Neural cell (in vitro differentiated cells): ENCODE measurements at regions not wholly inside any gene's neighbourhood (a gene's known extent, or its start where the extent isn't known, plus 50 kb on each side); places are given as distances from the start of the nearest gene placed in this dataset.

Source experiments
- H2AFZ ChIP-seq: fragments of 200-600, 300-800 bp; sonication (generic), shearing (Covaris generic); 2 replicates; pipeline ENCODE4 v1.6.0; 2014; ENCODE audit warnings: low read depth, mild to moderate bottlenecking, antibody characterized with exemption, low read length, moderate library complexity
- H3F3A ChIP-seq: fragments of 200-600 bp; shearing (Covaris generic); 2 replicates; pipeline ENCODE4 v1.6.1; 2016; ENCODE audit warnings: mild to moderate bottlenecking, moderate library complexity, mixed read lengths, antibody characterized with exemption, low read length; ENCODE audit not compliant: insufficient read depth, poor library complexity, severe bottlenecking
- H3K27ac ChIP-seq: fragments of 200-600, 300-800 bp; sonication (generic), shearing (Covaris generic); 2 replicates; pipeline ENCODE4 v1.5.1; 2014; ENCODE audit warnings: mild to moderate bottlenecking, low read length, moderate library complexity
- H3K27me3 ChIP-seq: fragments of 300-800, 200-600 bp; sonication (generic), shearing (Covaris generic); 2 replicates; pipeline ENCODE4 v1.6.0; 2014; ENCODE audit warnings: mild to moderate bottlenecking, low read depth, low read length, moderate library complexity; ENCODE audit not compliant: insufficient read depth
- H3K36me3 ChIP-seq: fragments of 300-800, 200-600 bp; sonication (generic), shearing (Covaris generic); 2 replicates; pipeline ENCODE4 v1.5.1; 2014; ENCODE audit warnings: mild to moderate bottlenecking, antibody characterized with exemption, low read length, moderate library complexity; ENCODE audit not compliant: insufficient read depth
- H3K4me2 ChIP-seq: fragments of 300-800, 200-600 bp; sonication (generic), shearing (Covaris generic); 2 replicates; pipeline ENCODE4 v1.6.0; 2014; ENCODE audit warnings: mild to moderate bottlenecking, low read length
- H3K4me3 ChIP-seq: fragments of 300-800, 200-600 bp; sonication (generic), shearing (Covaris generic); 2 replicates; pipeline ENCODE4 v1.5.1; 2014; ENCODE audit warnings: mild to moderate bottlenecking, low read length, moderate library complexity
- H3K79me2 ChIP-seq: fragments of 200-600 bp; shearing (Covaris generic); replicated peaks from 2 replicates; pipeline ENCODE4 v1.6.0; 2014; ENCODE audit warnings: mild to moderate bottlenecking, low read length, moderate library complexity; ENCODE audit not compliant: insufficient read depth
- H3K9ac ChIP-seq: fragments of 300-800, 200-600 bp; sonication (generic), shearing (Covaris generic); 2 replicates; pipeline ENCODE4 v1.6.1; 2016; ENCODE audit warnings: mild to moderate bottlenecking, low read length, mixed read lengths
- H3K9me2 ChIP-seq: fragments of 200-600 bp; shearing (Covaris generic); 2 replicates; pipeline ENCODE4 v1.6.1; 2016; ENCODE audit warnings: mild to moderate bottlenecking, low read length, mixed read lengths; ENCODE audit not compliant: insufficient read depth
- H3K9me3 ChIP-seq: fragments of 200-600, 300-800 bp; sonication (generic), shearing (Covaris generic); 2 replicates; pipeline ENCODE4 v1.6.1; 2016; ENCODE audit warnings: mild to moderate bottlenecking, mixed run types, low read length, moderate library complexity, mixed read lengths
- H4K20me1 ChIP-seq: fragments of 200-600 bp; shearing (Covaris generic); 2 replicates; pipeline ENCODE4 v1.6.1; 2016; ENCODE audit warnings: mild to moderate bottlenecking, mixed run types; ENCODE audit not compliant: insufficient read depth
- CTCF ChIP-seq: fragments of 450-650 bp; IDR thresholded peaks from 2 replicates; pipeline ENCODE4 v1.5.1; 2014; ENCODE audit warnings: antibody characterized with exemption, mild to moderate bottlenecking, moderate library complexity; ENCODE audit not compliant: poor library complexity, severe bottlenecking
- EP300 ChIP-seq: fragments of 450-650 bp; conservative IDR thresholded peaks from 2 replicates; pipeline ENCODE4 v1.6.1; 2014; ENCODE audit warnings: antibody characterized with exemption, mild to moderate bottlenecking, moderate library complexity; ENCODE audit not compliant: poor library complexity, severe bottlenecking
- EZH2 ChIP-seq: fragments of 200-600, 300-800 bp; shearing (Covaris generic), sonication (generic); IDR thresholded peaks from 2 replicates; pipeline ENCODE4 v1.6.1; 2014; ENCODE audit warnings: antibody characterized with exemption, low read length, borderline replicate concordance, mild to moderate bottlenecking; ENCODE audit not compliant: insufficient read depth, poor library complexity, severe bottlenecking
- MXI1 ChIP-seq: fragments of 450-650 bp; conservative IDR thresholded peaks from 2 replicates; pipeline ENCODE4 v1.6.1; 2014; ENCODE audit warnings: antibody characterized with exemption, mild to moderate bottlenecking; ENCODE audit not compliant: poor library complexity, severe bottlenecking
- POLR2AphosphoS5 ChIP-seq: IDR thresholded peaks from 2 replicates; pipeline ENCODE4 v1.6.1; 2012
- RAD21 ChIP-seq: fragments of 450-650 bp; conservative IDR thresholded peaks from 2 replicates; pipeline ENCODE4 v1.6.1; 2014; ENCODE audit warnings: antibody characterized with exemption, mild to moderate bottlenecking, moderate library complexity
- REST ChIP-seq: IDR thresholded peaks from 2 replicates; pipeline ENCODE4 v1.6.1; 2012; ENCODE audit warnings: borderline replicate concordance
- SMC3 ChIP-seq: fragments of 450-650 bp; conservative IDR thresholded peaks from 2 replicates; pipeline ENCODE4 v1.6.1; 2014; ENCODE audit warnings: antibody characterized with exemption, mild to moderate bottlenecking, moderate library complexity; ENCODE audit not compliant: poor library complexity
- TAF1 ChIP-seq: IDR thresholded peaks from 2 replicates; pipeline ENCODE4 v1.6.1; 2012; ENCODE audit warnings: low read depth

- H3K79me2 ChIP-seq: no peaks in the 10 kb centered on the region
- H3K9ac ChIP-seq: no peak overlapping the region
- H3K4me2 ChIP-seq: no peak overlapping the region
- H3K9me2 ChIP-seq: no peaks in the 10 kb centered on the region
- no peaks in the 10 kb centered on the region for H3F3A ChIP-seq
- no peaks in the 10 kb centered on the region for H3K27me3 ChIP-seq
- H2AFZ ChIP-seq: no peak overlapping the region
- no peak overlapping the region for H3K27ac ChIP-seq
- no peaks in the 10 kb centered on the region for H4K20me1 ChIP-seq
- no peak for TF ChIP-seq SMC3
- TF ChIP-seq MXI1: no peak
- no peak for TF ChIP-seq EZH2
- TF ChIP-seq TAF1: no peak
- TF ChIP-seq RAD21: no peak
- TF ChIP-seq POLR2AphosphoS5: no peak
- no peak for TF ChIP-seq EP300
- TF ChIP-seq CTCF: no peak
- no peak for TF ChIP-seq REST
- no peak overlapping the region for H3K4me3 ChIP-seq
- no peaks in the 10 kb centered on the region for H3K9me3 ChIP-seq
- no peaks in the 10 kb centered on the region for H3K36me3 ChIP-seq
Observed at GRCh38 chr6:113352029-113352801, 504.9 kb upstream of the MARCKS start.

- Histone ChIP-seq H3K36me3 (no peaks in the 10 kb centered on the region), H4K20me1 (no peaks in the 10 kb centered on the region), H3K4me3 (no peak overlapping the region), H3K27ac (no peak overlapping the region), H3K9ac (no peak overlapping the region), H3K79me2 (no peaks in the 10 kb centered on the region), H2AFZ (no peak overlapping the region), H3K27me3 (no peaks in the 10 kb centered on the region), H3F3A (no peaks in the 10 kb centered on the region), H3K4me2 (no peak overlapping the region), H3K9me2 (no peaks in the 10 kb centered on the region), H3K9me3 (no peaks in the 10 kb centered on the region)
- TF ChIP-seq POLR2AphosphoS5: no peak
- TF ChIP-seq TAF1: no peak
- TF ChIP-seq EP300: no peak
- no peak for TF ChIP-seq CTCF
- TF ChIP-seq SMC3: no peak
- no peak for TF ChIP-seq MXI1
- no peak for TF ChIP-seq REST
- TF ChIP-seq RAD21: no peak
- no peak for TF ChIP-seq EZH2
Observed at GRCh38 chr6:113352831-113353230, 504.3 kb upstream of the MARCKS start.
